ENCODE measurements at regions not wholly inside any gene's neighbourhood (a gene's known extent, or its start where the extent isn't known, plus 50 kb on each side); places are given as distances from the start of the nearest gene placed in this dataset.

GRCh38 chr2:78397198-78397597, 628.3 kb upstream of the REG3G start:
- Histone ChIP-seq H3K36me3 (no peaks in the 10 kb centered on the region), H3K27me3 (no peaks in the 10 kb centered on the region), H3K4me1 (no peaks in the 10 kb centered on the region), H3K27ac (no peak overlapping the region), H3K9me3 (no peaks in the 10 kb centered on the region), H3K4me3 (no peak overlapping the region)
- no peak for DNase-seq
- TF ChIP-seq CTCF (IDR thresholded peaks at IDR 0.05) (no peak), POLR2AphosphoS5 (IDR thresholded peaks at IDR 0.05) (no peak), EP300 (IDR thresholded peaks at IDR 0.05) (no peak), POLR2A (IDR thresholded peaks at IDR 0.05) (no peak)
- intact Hi-C loops (cut with DNase I), result no loop called here
- 81 to 94% methylated on average over 6 of the region's 6 CpGs for WGBS, 2 donors

- H3K4me1 ChIP-seq, result no peaks in the 10 kb centered on the region
- H3K27ac ChIP-seq, result no peak overlapping the region
- H3K4me3 ChIP-seq, result no peak overlapping the region
- H3K9me3 ChIP-seq, result no peaks in the 10 kb centered on the region
- no peak for DNase-seq
- TF ChIP-seq POLR2A (IDR thresholded peaks at IDR 0.05) (no peak), POLR2AphosphoS5 (IDR thresholded peaks at IDR 0.05) (no peak), EP300 (IDR thresholded peaks at IDR 0.05) (no peak), CTCF (IDR thresholded peaks at IDR 0.05) (no peak)
- WGBS, 2 donors, result 85 to 93% methylated on average over 7 of the region's 7 CpGs
- intact Hi-C loops (cut with DNase I), result no loop called here
- H3K36me3 ChIP-seq, result no peaks in the 10 kb centered on the region
- H3K27me3 ChIP-seq, result no peaks in the 10 kb centered on the region
Observed at GRCh38 chr2:78407960-78408794, 617.3 kb upstream of the REG3G start.

GRCh38 chr2:78408795-78409118, 616.7 kb upstream of the REG3G start:
- Histone ChIP-seq H3K27ac (no peak overlapping the region), H3K4me3 (no peak overlapping the region), H3K9me3 (no peaks in the 10 kb centered on the region), H3K27me3 (no peaks in the 10 kb centered on the region), H3K4me1 (no peaks in the 10 kb centered on the region), H3K36me3 (no peaks in the 10 kb centered on the region)
- DNase-seq, result no peak
- 96% methylated on average over 2 of the region's 2 CpGs for WGBS, 2 donors
- intact Hi-C loops (cut with DNase I), result no loop called here
- TF ChIP-seq POLR2AphosphoS5 (IDR thresholded peaks at IDR 0.05) (no peak), CTCF (IDR thresholded peaks at IDR 0.05) (no peak), POLR2A (IDR thresholded peaks at IDR 0.05) (no peak), EP300 (IDR thresholded peaks at IDR 0.05) (no peak)

GRCh38 chr2:78411303-78411702, 614.2 kb upstream of the REG3G start:
- H3K4me1 ChIP-seq, result no peaks in the 10 kb centered on the region
- no peaks in the 10 kb centered on the region for H3K27me3 ChIP-seq
- intact Hi-C loops (cut with DNase I), result no loop called here
- H3K36me3 ChIP-seq, result no peaks in the 10 kb centered on the region
- no peak for TF ChIP-seq EP300 (IDR thresholded peaks at IDR 0.05)
- TF ChIP-seq CTCF (IDR thresholded peaks at IDR 0.05), result no peak
- no peak for TF ChIP-seq POLR2AphosphoS5 (IDR thresholded peaks at IDR 0.05)
- TF ChIP-seq POLR2A (IDR thresholded peaks at IDR 0.05), result no peak
- no peak overlapping the region for H3K27ac ChIP-seq
- no peak for DNase-seq
- H3K4me3 ChIP-seq, result no peak overlapping the region
- no peaks in the 10 kb centered on the region for H3K9me3 ChIP-seq

Data from sigmoid colon (tissue), 6 donors.